Endothelial cell of hepatic sinusoid (primary cell): ENCODE measurements at regions not wholly inside any gene's neighbourhood (a gene's known extent, or its start where the extent isn't known, plus 50 kb on each side); places are given as distances from the start of the nearest gene placed in this dataset.
"Not testable (repeated sequence)": the region's sequence is repeated elsewhere in the genome, so short reads cannot be mapped to it uniquely, and the experiment has no call there.

ENCODE experiments used
- in situ Hi-C: cut with HindIII; loops from 2 replicates; pipeline ENCODE4 v1.10.0; 2017; ENCODE audit warnings: low sequenced_read_pairs

GRCh38 chr11:90747057-90747456, 524.2 kb upstream of the CHORDC1 start:
- in situ Hi-C loops: no loop called here

GRCh38 chr11:90744169-90744568, 521.3 kb upstream of the CHORDC1 start:
- in situ Hi-C loops: no loop called here

GRCh38 chr11:90738799-90739198, 516.0 kb upstream of the CHORDC1 start:
- in situ Hi-C loops: no loop called here

- in situ Hi-C loops: no loop called here
These were observed 514.7 kb upstream of the CHORDC1 start for GRCh38 chr11:90737444-90738050.

- in situ Hi-C loops: no loop called here
These were observed 509.6 kb upstream of the CHORDC1 start for GRCh38 chr11:90732486-90732885.

GRCh38 chr11:90723475-90723874, 500.6 kb upstream of the CHORDC1 start:
- in situ Hi-C loops: no loop called here

GRCh38 chr11:90722552-90723190, 499.8 kb upstream of the CHORDC1 start:
- in situ Hi-C loops: no loop called here

- in situ Hi-C loops: no loop called here
These were observed 494.7 kb upstream of the CHORDC1 start for GRCh38 chr11:90717522-90717921.

GRCh38 chr11:90705661-90706060, 482.8 kb upstream of the CHORDC1 start:
- in situ Hi-C loops: no loop called here

GRCh38 chr11:90704510-90704909, 481.7 kb upstream of the CHORDC1 start:
- in situ Hi-C loops: no loop called here

- in situ Hi-C loops: no loop called here
These were observed 478.9 kb upstream of the CHORDC1 start for GRCh38 chr11:90701716-90702115.

GRCh38 chr11:90700789-90701439, 478.1 kb upstream of the CHORDC1 start:
- in situ Hi-C loops: no loop called here

GRCh38 chr11:90699791-90700400, 477.0 kb upstream of the CHORDC1 start:
- in situ Hi-C loops: no loop called here

GRCh38 chr11:90698238-90698637, 475.4 kb upstream of the CHORDC1 start:
- in situ Hi-C loops: no loop called here

- in situ Hi-C loops: not testable (repeated sequence)
These were observed 452.6 kb upstream of the CHORDC1 start for GRCh38 chr11:90675496-90675895.

GRCh38 chr11:90669094-90669493, 446.2 kb upstream of the CHORDC1 start:
- in situ Hi-C loops: no loop called here

- in situ Hi-C loops: no loop called here
These were observed 445.7 kb upstream of the CHORDC1 start for GRCh38 chr11:90668502-90668901.

- in situ Hi-C loops: no loop called here
These were observed 438.4 kb upstream of the CHORDC1 start for GRCh38 chr11:90661233-90661632.

- in situ Hi-C loops: no loop called here
These were observed 433.3 kb upstream of the CHORDC1 start for GRCh38 chr11:90656171-90656570.

GRCh38 chr11:90650153-90650552, 427.3 kb upstream of the CHORDC1 start:
- in situ Hi-C loops: no loop called here

GRCh38 chr11:90646706-90647105, 423.9 kb upstream of the CHORDC1 start:
- in situ Hi-C loops: no loop called here

- in situ Hi-C loops: no loop called here
These were observed 423.4 kb upstream of the CHORDC1 start for GRCh38 chr11:90646266-90646665.
